Liver (tissue), 8 donors: ENCODE measurements at regions not wholly inside any gene's neighbourhood (a gene's known extent, or its start where the extent isn't known, plus 50 kb on each side); places are given as distances from the start of the nearest gene placed in this dataset.

Experiments used
- DNase-seq: peaks from one replicate; pipeline ENCODE4 v3.0.0-alpha.2; 2017; ENCODE audit warnings: low spot score
- H3K27ac ChIP-seq, 2 donors: one replicate each; pipeline ENCODE4 v1.7.0; 2013; ENCODE audit warnings: inconsistent platforms in 2 of 2, low read length in 2 of 2, control low read depth in 1 of 2, low read depth in 1 of 2, mild to moderate bottlenecking in 1 of 2
- H3K27me3 ChIP-seq, 4 donors: one replicate each; pipeline versions ENCODE4 v1.6.1 to v1.7.0; 2013; ENCODE audit warnings: low read length in 3 of 4, inconsistent platforms in 1 of 4, mild to moderate bottlenecking in 1 of 4, moderate library complexity in 1 of 4; ENCODE audit not compliant: control insufficient read depth in 4 of 4, insufficient read depth in 4 of 4
- H3K36me3 ChIP-seq, 4 donors: one replicate each; pipeline versions ENCODE4 v1.6.1 to v1.7.0; 2013; ENCODE audit warnings: low read length in 3 of 4, mild to moderate bottlenecking in 3 of 4, low read depth in 1 of 4, moderate library complexity in 1 of 4; ENCODE audit not compliant: control insufficient read depth in 4 of 4, insufficient read depth in 3 of 4
- H3K4me1 ChIP-seq, 4 donors: one replicate each; pipeline versions ENCODE4 v1.6.1 to v1.7.0; 2013; ENCODE audit warnings: low read length in 3 of 4, mild to moderate bottlenecking in 3 of 4, moderate library complexity in 1 of 4; ENCODE audit not compliant: control insufficient read depth in 4 of 4, insufficient read depth in 4 of 4
- H3K4me3 ChIP-seq, 3 donors: one replicate each; pipeline versions ENCODE4 v1.6.1 to v1.7.0; 2013; ENCODE audit warnings: low read length in 3 of 3, control low read depth in 1 of 3, low read depth in 1 of 3, mild to moderate bottlenecking in 1 of 3
- H3K9ac ChIP-seq, 2 donors: one replicate each; pipeline ENCODE4 v1.7.0; 2013; ENCODE audit warnings: low read length in 2 of 2, mild to moderate bottlenecking in 2 of 2, moderate library complexity in 2 of 2, control low read depth in 1 of 2, low read depth in 1 of 2
- H3K9me3 ChIP-seq, 4 donors: one replicate each; pipeline versions ENCODE4 v1.6.1 to v1.7.0; 2013; ENCODE audit warnings: low read length in 3 of 4; ENCODE audit not compliant: control insufficient read depth in 4 of 4
- EGR1 ChIP-seq, 2 donors: IDR thresholded peaks; 2 replicates each; pipeline ENCODE4 v1.6.1; 2016 to 2018; ENCODE audit warnings: antibody characterized with exemption in 2 of 2, low read depth in 2 of 2
- FOXA2 ChIP-seq: IDR thresholded peaks from 2 replicates; pipeline ENCODE4 v1.6.1; 2016; ENCODE audit warnings: antibody characterized with exemption
- GABPA ChIP-seq, 2 donors: IDR thresholded peaks in 1 of 2; conservative IDR thresholded peaks in 1 of 2; 2 replicates each; pipeline ENCODE4 v1.6.1; 2016; ENCODE audit warnings: antibody characterized with exemption in 2 of 2, mild to moderate bottlenecking in 1 of 2, moderate library complexity in 1 of 2
- HNF4G ChIP-seq: IDR thresholded peaks from 2 replicates; pipeline ENCODE4 v1.6.1; 2016; ENCODE audit warnings: antibody characterized with exemption
- JUND ChIP-seq, 2 donors: IDR thresholded peaks; 2 replicates each; pipeline ENCODE4 v1.6.1; 2016; ENCODE audit warnings: antibody characterized with exemption in 2 of 2
- NR2F2 ChIP-seq: IDR thresholded peaks from 2 replicates; pipeline ENCODE4 v1.6.1; 2016; ENCODE audit warnings: antibody characterized with exemption
- RXRA ChIP-seq, 2 donors: IDR thresholded peaks; 2 replicates each; pipeline ENCODE4 v1.6.1; 2017 to 2018; ENCODE audit warnings: antibody characterized with exemption in 2 of 2, mild to moderate bottlenecking in 1 of 2
- SP1 ChIP-seq: IDR thresholded peaks from 2 replicates; pipeline ENCODE4 v1.6.1; 2018; ENCODE audit warnings: antibody characterized with exemption, mild to moderate bottlenecking
- TAF1 ChIP-seq: conservative IDR thresholded peaks from 2 replicates; pipeline ENCODE4 v1.6.1; 2016; ENCODE audit warnings: antibody characterized with exemption, mild to moderate bottlenecking
- WGBS: extraction: QIAGEN DNeasy Blood & Tissue Kit; methylation state at CpG from one replicate; pipeline ENCODE4 v1.1.7; 2013; 5-methylcytosine and 5-hydroxymethylcytosine counted together
- TF ChIP-seq, protein P1 (sequence below): fragments of 150-350 bp; IDR thresholded peaks from 2 replicates; pipeline ENCODE4 v1.5.1; 2017; ENCODE audit warnings: improper control_type of control experiment, low read depth, low read length; ENCODE audit not compliant: missing input control
- TF ChIP-seq, protein P2 (sequence below): IDR thresholded peaks from 2 replicates; pipeline ENCODE4 v1.6.1; 2016; ENCODE audit warnings: antibody characterized with exemption
- TF ChIP-seq, protein P3 (sequence below): IDR thresholded peaks from 2 replicates; pipeline ENCODE4 v1.6.1; 2016; ENCODE audit warnings: antibody characterized with exemption
- TF ChIP-seq, protein P4 (sequence below): IDR thresholded peaks from 2 replicates; pipeline ENCODE4 v1.6.1; 2016; ENCODE audit warnings: antibody characterized with exemption
- donor health status: healthy.
- donor health status: healthy.
- donor health status: healthy.
- donor health status: healthy.
- donor health status: healthy.

DNA sequence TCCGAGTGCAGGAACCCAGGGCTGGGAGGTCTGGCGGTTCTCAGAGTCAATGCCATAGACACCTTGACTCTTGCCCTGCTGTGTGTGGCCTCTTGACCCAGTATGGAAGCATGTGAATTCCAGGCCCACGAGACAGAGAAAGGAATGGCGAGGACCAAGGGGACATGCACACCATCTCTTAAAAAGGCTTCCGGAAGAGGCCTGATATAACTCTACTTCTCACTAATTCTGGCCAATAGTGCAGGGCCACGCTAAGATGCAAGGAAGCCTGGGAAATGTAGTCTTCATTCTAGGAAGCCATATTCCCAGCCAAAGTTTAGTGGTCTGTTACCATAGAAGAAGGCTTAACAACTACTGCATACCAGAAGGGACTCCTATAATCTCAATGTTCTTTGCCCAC, 177.0 kb upstream of the KCNG1 start (continued):
- TF ChIP-seq, protein P1, sequence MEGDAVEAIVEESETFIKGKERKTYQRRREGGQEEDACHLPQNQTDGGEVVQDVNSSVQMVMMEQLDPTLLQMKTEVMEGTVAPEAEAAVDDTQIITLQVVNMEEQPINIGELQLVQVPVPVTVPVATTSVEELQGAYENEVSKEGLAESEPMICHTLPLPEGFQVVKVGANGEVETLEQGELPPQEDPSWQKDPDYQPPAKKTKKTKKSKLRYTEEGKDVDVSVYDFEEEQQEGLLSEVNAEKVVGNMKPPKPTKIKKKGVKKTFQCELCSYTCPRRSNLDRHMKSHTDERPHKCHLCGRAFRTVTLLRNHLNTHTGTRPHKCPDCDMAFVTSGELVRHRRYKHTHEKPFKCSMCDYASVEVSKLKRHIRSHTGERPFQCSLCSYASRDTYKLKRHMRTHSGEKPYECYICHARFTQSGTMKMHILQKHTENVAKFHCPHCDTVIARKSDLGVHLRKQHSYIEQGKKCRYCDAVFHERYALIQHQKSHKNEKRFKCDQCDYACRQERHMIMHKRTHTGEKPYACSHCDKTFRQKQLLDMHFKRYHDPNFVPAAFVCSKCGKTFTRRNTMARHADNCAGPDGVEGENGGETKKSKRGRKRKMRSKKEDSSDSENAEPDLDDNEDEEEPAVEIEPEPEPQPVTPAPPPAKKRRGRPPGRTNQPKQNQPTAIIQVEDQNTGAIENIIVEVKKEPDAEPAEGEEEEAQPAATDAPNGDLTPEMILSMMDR = no peak
- TF ChIP-seq HNF4G (no peak), TAF1 (no peak)
- TF ChIP-seq, protein P2, sequence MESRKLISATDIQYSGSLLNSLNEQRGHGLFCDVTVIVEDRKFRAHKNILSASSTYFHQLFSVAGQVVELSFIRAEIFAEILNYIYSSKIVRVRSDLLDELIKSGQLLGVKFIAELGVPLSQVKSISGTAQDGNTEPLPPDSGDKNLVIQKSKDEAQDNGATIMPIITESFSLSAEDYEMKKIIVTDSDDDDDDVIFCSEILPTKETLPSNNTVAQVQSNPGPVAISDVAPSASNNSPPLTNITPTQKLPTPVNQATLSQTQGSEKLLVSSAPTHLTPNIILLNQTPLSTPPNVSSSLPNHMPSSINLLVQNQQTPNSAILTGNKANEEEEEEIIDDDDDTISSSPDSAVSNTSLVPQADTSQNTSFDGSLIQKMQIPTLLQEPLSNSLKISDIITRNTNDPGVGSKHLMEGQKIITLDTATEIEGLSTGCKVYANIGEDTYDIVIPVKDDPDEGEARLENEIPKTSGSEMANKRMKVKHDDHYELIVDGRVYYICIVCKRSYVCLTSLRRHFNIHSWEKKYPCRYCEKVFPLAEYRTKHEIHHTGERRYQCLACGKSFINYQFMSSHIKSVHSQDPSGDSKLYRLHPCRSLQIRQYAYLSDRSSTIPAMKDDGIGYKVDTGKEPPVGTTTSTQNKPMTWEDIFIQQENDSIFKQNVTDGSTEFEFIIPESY = no peak
- TF ChIP-seq, protein P3, sequence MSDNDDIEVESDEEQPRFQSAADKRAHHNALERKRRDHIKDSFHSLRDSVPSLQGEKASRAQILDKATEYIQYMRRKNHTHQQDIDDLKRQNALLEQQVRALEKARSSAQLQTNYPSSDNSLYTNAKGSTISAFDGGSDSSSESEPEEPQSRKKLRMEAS = no peak

DNA sequence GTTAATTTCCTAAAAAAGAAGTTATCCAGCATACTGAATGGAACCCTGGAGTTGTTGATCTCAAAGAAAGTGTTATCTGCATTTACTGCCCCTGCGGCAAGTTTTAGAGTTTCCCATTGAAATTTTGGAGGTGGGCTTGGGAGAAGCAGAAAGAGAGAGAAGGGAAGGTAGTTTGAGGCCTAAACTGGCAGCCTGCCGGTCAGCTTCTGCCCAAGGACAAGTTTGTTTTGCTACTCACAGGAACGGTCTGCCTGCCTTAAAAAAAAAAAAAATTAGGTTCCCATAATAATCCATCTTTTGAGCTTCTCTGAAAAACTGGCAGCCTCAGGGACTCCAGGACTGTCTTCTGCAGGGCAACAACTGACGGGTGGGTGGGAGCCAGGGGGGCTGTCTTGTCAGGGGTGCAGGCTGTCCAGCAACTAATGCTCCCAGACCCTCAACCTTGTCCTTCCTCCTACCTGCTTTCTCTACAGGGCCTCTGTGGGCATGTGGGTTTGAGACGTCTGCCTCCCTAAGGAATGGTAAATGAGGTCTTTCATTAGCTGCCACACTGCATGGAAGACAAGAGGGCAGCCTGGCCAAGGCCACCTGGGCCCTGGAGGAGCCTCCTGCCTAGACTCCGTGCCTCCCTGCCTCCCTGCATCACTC, 176.1 kb upstream of the KCNG1 start:
- Histone ChIP-seq H3K27ac (no peak overlapping the region), H3K9me3 (peaks cover 0 to 5% (median 1%) of the 10 kb centered on the region in 4 donors), H3K4me3 (no peak overlapping the region), H3K9ac (no peak overlapping the region), H3K36me3 (no peaks in the 10 kb centered on the region), H3K4me1 (no peaks in the 10 kb centered on the region), H3K27me3 (peaks cover 0 to 3% (median under 1%) of the 10 kb centered on the region in 4 donors)
- no peak for TF ChIP-seq NR2F2
- TF ChIP-seq SP1 = no peak
- no peak for TF ChIP-seq FOXA2
- TF ChIP-seq, protein P2 = no peak
- TF ChIP-seq JUND (IDR thresholded peaks at IDR 0.05) = no peak
- TF ChIP-seq EGR1 (IDR thresholded peaks at IDR 0.05; ENCODE audit: low read depth in 2 of 2) = no peak
- TF ChIP-seq, protein P1 = no peak
- TF ChIP-seq, protein P3 = no peak
- no peak for TF ChIP-seq RXRA (IDR thresholded peaks at IDR 0.05)
- no peak for TF ChIP-seq GABPA (IDR thresholded peaks at IDR 0.05 in 1 of 2, conservative IDR thresholded peaks at IDR 0.05 in 1 of 2)
- TF ChIP-seq, protein P4, sequence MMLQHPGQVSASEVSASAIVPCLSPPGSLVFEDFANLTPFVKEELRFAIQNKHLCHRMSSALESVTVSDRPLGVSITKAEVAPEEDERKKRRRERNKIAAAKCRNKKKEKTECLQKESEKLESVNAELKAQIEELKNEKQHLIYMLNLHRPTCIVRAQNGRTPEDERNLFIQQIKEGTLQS = no peak
- 73% methylated on average over 6 of the region's 6 CpGs for WGBS
- DNase-seq = no peak
